Erythroblast (primary cell): ENCODE measurements at regions not wholly inside any gene's neighbourhood (a gene's known extent, or its start where the extent isn't known, plus 50 kb on each side); places are given as distances from the start of the nearest gene placed in this dataset.

Experiments
- GATA1 ChIP-seq: IDR thresholded peaks from 2 replicates; pipeline ENCODE4 v1.6.1; 2011; ENCODE audit warnings: low read depth, mild to moderate bottlenecking, control low read depth, low read length, moderate library complexity
- POLR2A ChIP-seq: IDR thresholded peaks from 2 replicates; pipeline ENCODE4 v1.6.1; 2011; ENCODE audit warnings: mild to moderate bottlenecking, low read length

DNA sequence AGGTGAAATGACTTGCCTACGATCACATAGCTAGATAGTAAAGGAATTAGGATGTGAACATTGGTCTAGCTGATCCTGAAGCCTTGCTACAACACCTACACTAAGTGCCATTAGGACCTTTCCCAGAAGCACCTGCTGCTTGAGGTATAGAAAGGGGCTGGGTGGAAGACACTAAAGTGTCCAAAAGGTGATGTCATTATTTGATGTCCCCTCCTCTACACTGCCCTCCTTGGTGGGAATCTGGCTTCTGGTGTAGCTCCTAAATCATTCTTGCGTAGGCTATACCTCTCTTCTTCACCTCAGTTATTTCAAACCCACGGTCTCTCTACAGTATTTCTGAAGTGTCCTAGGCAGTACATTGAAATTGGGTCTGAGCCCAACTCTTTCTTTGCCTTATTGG lies 132.5 kb upstream of the FGGY start:
- TF ChIP-seq POLR2A: no peak
- no peak for TF ChIP-seq GATA1
